Nucleus accumbens (tissue), 56 donors: ENCODE measurements at regions not wholly inside any gene's neighbourhood (a gene's known extent, or its start where the extent isn't known, plus 50 kb on each side); places are given as distances from the start of the nearest gene placed in this dataset.
"Not testable (repeated sequence)": the region's sequence is repeated elsewhere in the genome, so short reads cannot be mapped to it uniquely, and the experiment has no call there.

ENCODE experiments used
- DNase-seq, 56 donors: peaks; one replicate each; lab custom pipeline; 2025; lab: John Stamatoyannopoulos, UW

- no peak for DNase-seq
These were observed 59.3 kb downstream of the EBLN2 start for GRCh38 chr3:73120710-73121109.

- DNase-seq, result no peak
These were observed 60.3 kb downstream of the EBLN2 start for GRCh38 chr3:73121669-73122331.

GRCh38 chr3:73134034-73134433 is 72.6 kb downstream of the EBLN2 start:
- DNase-seq, result no peak

GRCh38 chr3:73136941-73137340 is 75.5 kb downstream of the EBLN2 start:
- no peak for DNase-seq

DNA sequence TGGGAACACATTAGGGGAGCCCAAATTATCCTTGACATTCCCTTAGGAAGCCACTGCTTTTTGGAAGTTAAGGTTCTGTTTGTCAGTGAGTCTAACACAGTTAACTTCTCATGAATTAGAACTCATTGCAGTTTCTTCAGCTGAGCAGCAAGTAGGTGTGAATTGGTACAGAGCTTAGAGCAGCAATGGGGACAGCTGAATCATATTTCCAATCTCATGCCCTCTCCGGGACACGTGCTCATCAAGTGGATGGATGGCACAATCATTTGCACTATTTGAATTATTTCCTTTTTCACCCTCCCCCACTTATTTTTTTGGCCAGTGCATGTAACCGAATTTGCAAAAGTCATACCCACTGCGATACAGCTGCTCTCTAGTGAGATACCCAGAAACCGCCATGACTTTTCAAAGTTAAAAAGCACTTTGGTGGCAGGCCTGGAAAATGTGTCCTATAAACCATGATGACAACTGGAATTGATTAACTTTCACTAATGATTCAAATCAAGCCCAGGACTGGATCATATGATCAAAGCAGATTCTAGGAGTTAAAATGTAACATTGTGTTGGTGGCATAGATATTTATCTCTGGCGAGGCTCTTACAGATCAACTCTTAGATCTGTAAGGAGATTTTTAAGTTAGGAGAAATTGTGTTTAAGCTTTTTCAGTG is 76.4 kb downstream of the EBLN2 start:
- DNase-seq, result no peak

DNA sequence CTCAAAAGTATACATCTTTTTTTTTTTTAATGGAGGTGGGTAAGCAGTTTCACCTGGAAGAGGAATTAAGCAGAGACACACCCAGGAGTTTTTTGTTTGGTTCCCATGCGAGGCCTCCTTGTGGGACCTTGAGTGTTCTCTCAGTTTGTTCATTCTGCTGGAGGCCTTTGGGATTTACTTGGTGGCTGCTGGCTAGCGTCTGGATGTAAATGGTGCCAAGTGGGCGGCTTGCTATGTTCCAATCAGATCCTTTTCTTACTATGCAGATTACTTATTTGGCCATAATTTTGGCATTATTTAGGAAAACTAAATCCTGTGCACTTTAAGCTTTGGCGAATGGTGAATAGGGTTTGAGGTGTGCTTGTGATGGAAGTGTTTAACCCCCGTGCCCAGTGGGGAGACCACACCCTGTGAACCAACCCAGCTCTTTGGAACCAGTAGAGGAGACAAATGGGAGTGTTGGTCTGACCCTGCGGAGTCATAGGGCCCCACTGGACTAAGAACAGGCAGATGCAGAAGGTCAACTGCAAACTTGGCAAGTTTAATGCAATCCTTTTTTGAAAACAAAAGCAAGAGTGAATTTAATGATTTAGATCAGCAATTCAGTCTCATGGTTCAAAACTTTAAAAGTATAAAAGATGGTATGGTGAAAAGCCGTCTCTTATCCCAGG is 79.4 kb downstream of the EBLN2 start:
- no peak for DNase-seq

GRCh38 chr3:73141525-73141924 is 80.1 kb downstream of the EBLN2 start:
- no peak for DNase-seq

- DNase-seq, result no peak
These were observed 81.9 kb downstream of the EBLN2 start for GRCh38 chr3:73143401-73143800.

DNA sequence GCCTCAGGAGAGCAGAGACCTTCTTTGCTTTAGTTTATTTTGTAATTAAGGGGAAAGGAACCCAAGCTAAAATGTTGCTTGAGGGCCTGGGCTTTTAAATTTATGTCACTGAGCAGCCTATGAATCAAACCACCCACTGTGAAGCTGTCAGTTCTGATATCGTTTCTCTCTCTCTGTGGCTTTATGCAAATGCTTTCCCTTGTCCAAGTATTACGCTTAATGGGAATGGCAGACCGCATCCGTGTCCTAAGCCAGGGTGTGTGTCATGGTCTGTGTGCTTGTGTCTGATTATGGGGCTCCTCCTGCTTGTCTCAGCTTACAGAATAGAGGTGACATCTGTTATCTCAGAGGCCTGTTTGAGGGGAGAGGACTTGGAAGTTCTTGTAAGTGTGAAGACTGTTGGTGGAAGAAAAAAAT is 82.4 kb downstream of the EBLN2 start:
- DNase-seq, result no peak

DNA sequence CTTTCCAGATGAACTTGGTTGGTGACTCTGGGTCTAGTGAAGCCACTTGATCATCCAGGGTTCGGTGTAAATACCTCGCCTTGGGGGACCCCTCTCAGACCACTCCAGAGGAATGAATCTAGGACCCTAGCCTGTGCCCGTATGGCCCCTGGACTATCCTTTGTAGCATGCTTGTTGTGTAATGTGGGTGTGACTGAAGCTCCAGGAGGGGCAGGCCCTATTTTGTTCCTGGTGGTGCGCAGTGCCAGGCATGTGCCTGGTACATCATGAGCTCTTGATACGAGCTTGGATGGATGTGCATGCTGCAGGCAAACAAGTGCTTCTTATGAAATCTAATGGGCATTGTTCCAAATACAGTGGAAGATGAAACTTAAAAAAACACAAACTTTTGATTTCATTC is 82.8 kb downstream of the EBLN2 start:
- no peak for DNase-seq

GRCh38 chr3:73144828-73145227 is 83.4 kb downstream of the EBLN2 start:
- no peak for DNase-seq

- DNase-seq, result not testable (repeated sequence)
These were observed 86.0 kb downstream of the EBLN2 start for GRCh38 chr3:73147479-73147878.

GRCh38 chr3:73148206-73148605 is 86.7 kb downstream of the EBLN2 start:
- no peak for DNase-seq

- DNase-seq, result no peak
These were observed 87.2 kb downstream of the EBLN2 start for GRCh38 chr3:73148682-73149081.

- no peak for DNase-seq
These were observed 89.1 kb downstream of the EBLN2 start for GRCh38 chr3:73150369-73151130.

GRCh38 chr3:73152571-73152970 is 91.1 kb downstream of the EBLN2 start:
- DNase-seq, result not testable (repeated sequence)

DNA sequence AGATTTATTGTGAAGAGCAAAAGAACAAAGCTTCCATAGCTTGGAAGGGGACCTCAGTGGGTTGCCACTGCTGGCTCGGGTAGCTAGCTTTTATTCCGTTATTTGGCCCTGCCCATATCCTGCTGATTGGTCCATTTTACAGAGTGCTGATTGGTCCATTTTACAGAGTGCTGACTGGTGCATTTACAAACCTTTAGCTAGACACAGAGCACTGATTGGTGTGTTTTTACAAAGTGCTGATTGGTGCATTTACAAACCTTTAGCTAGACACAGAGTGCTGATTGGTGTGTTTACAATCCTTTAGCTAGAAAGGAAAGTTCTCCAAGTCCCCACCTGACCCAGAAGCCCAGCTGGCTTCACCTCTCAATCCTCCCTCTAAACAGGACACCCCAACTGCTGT is 91.6 kb downstream of the EBLN2 start:
- DNase-seq, result not testable (repeated sequence)

DNA sequence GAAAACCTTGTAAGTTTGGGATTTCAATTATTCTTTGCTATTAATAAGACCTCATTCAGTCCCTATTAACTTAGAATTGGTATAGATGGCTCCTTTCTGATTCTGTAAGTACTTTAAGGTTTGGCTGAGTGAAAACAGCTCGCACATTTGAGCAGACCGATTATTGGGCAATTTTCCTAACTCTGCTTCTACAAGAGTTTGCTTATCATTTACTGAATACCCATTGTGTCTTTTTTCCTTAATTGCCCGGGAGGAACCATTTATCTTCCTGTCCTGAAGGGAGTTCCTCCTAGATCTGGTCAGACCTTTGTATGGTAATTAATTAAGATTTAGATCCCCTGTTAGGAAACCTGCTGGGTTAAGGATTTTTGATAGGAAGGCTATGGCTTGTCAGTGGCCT is 92.8 kb downstream of the EBLN2 start:
- not testable (repeated sequence) for DNase-seq

DNA sequence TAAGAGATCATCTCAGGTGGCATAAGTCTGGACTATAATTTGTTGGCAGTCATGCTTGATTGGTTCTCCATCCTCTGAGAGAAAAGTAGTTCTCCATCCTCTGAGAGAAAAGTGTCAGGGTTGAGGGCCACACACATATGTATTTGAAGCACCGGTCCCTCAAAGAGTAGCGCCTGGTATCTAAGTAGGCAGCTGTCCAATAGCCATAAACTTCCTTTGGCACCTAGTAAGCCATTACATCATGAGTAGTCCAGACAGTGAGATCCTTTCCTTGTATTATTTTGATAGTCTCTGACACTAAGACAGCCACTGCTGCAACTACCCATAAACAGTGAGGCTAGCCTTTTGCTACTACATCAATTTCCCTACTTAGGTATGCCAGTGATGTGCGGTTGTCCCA is 94.0 kb downstream of the EBLN2 start:
- not testable (repeated sequence) for DNase-seq

GRCh38 chr3:73164622-73165021 is 103.2 kb downstream of the EBLN2 start:
- DNase-seq, result no peak

GRCh38 chr3:73175698-73176097 is 114.2 kb downstream of the EBLN2 start:
- DNase-seq, result no peak
